ENCODE measurements at regions not wholly inside any gene's neighbourhood (a gene's known extent, or its start where the extent isn't known, plus 50 kb on each side); places are given as distances from the start of the nearest gene placed in this dataset.

- no peak for DNase-seq
Measured at GRCh38 chr15:87225436-87225835, 1031.1 kb downstream of the NTRK3 start.

GRCh38 chr15:87224404-87224803 is 1032.1 kb downstream of the NTRK3 start:
- no peak for DNase-seq

- no peak for DNase-seq
Measured at GRCh38 chr15:87219650-87220615, 1036.6 kb downstream of the NTRK3 start.

GRCh38 chr15:87215100-87215499 is 1041.4 kb downstream of the NTRK3 start:
- no peak for DNase-seq

- no peak for DNase-seq
Measured at GRCh38 chr15:87213626-87214025, 1042.9 kb downstream of the NTRK3 start.

GRCh38 chr15:87212041-87212440 is 1044.5 kb downstream of the NTRK3 start:
- no peak for DNase-seq

- DNase-seq, result no peak
Measured at GRCh38 chr15:87211547-87211946, 1045.0 kb downstream of the NTRK3 start.

GRCh38 chr15:87209891-87210689 is 1046.4 kb downstream of the NTRK3 start:
- no peak for DNase-seq

GRCh38 chr15:87207990-87208580 is 1048.5 kb downstream of the NTRK3 start:
- DNase-seq, result no peak

- DNase-seq, result no peak
Measured at GRCh38 chr15:87207251-87207650, 1049.3 kb downstream of the NTRK3 start.

- no peak for DNase-seq
Measured at GRCh38 chr15:87201986-87202385, 1054.6 kb downstream of the NTRK3 start.

GRCh38 chr15:87200149-87200548 is 1056.4 kb downstream of the NTRK3 start:
- DNase-seq, result no peak

GRCh38 chr15:87197981-87198380 is 1058.6 kb downstream of the NTRK3 start:
- DNase-seq, result no peak

- DNase-seq, result no peak
Measured at GRCh38 chr15:87196498-87196897, 1060.0 kb downstream of the NTRK3 start.

GRCh38 chr15:87193481-87193880 is 1063.1 kb downstream of the NTRK3 start:
- DNase-seq, result no peak

GRCh38 chr15:87167706-87168105 is 1088.0 kb downstream of the AGBL1 start:
- no peak for DNase-seq

- DNase-seq, result no peak
Measured at GRCh38 chr15:87167055-87167454, 1087.4 kb downstream of the AGBL1 start.

- DNase-seq, result no peak
Measured at GRCh38 chr15:87155771-87156170, 1076.1 kb downstream of the AGBL1 start.

GRCh38 chr15:87154761-87155160 is 1075.1 kb downstream of the AGBL1 start:
- no peak for DNase-seq

- no peak for DNase-seq
Measured at GRCh38 chr15:87151202-87151748, 1071.6 kb downstream of the AGBL1 start.

- DNase-seq, result no peak
Measured at GRCh38 chr15:87145696-87146095, 1066.0 kb downstream of the AGBL1 start.

- DNase-seq, result no peak
Measured at GRCh38 chr15:87144775-87145174, 1065.1 kb downstream of the AGBL1 start.

- DNase-seq, result no peak
Measured at GRCh38 chr15:87142096-87142495, 1062.4 kb downstream of the AGBL1 start.

Data from cerebellar nuclear complex (tissue), 1 donor.